ENCODE measurements at regions not wholly inside any gene's neighbourhood (a gene's known extent, or its start where the extent isn't known, plus 50 kb on each side); places are given as distances from the start of the nearest gene placed in this dataset.
"Not testable (repeated sequence)": the region's sequence is repeated elsewhere in the genome, so short reads cannot be mapped to it uniquely, and the experiment has no call there.

- H3K9me3 ChIP-seq: no peaks in the 10 kb centered on the region
- H3K4me3 ChIP-seq: no peak overlapping the region
Observed at GRCh38 chrX:93177930-93178329, 495.4 kb downstream of the NAP1L3 start.

GRCh38 chrX:93169771-93170170 lies 503.6 kb downstream of the NAP1L3 start:
- no peaks in the 10 kb centered on the region for H3K27me3 ChIP-seq
- H3K4me3 ChIP-seq: no peak overlapping the region
- no peaks in the 10 kb centered on the region for H3K9me3 ChIP-seq
- no peaks in the 10 kb centered on the region for H3K36me3 ChIP-seq
- no peak for DNase-seq

More at GRCh38 chrX:93177930-93178329, 495.4 kb downstream of the NAP1L3 start:
- H3K36me3 ChIP-seq: no peaks in the 10 kb centered on the region
- DNase-seq: no peak
- H3K27me3 ChIP-seq: no peaks in the 10 kb centered on the region

- Histone ChIP-seq H3K4me3 (no peak overlapping the region), H3K9me3 (no peaks in the 10 kb centered on the region), H3K27me3 (no peaks in the 10 kb centered on the region), H3K36me3 (no peaks in the 10 kb centered on the region)
- no peak for DNase-seq
Observed at GRCh38 chrX:93120805-93121204, 552.6 kb downstream of the NAP1L3 start.

GRCh38 chrX:93103353-93104067 lies 569.9 kb downstream of the NAP1L3 start:
- DNase-seq, H3K27me3 ChIP-seq: not testable (repeated sequence)

GRCh38 chrX:93095535-93095934 lies 577.8 kb downstream of the NAP1L3 start:
- not testable (repeated sequence) for H3K36me3 ChIP-seq, H3K27me3 ChIP-seq, H3K9me3 ChIP-seq, DNase-seq, H3K4me3 ChIP-seq

More at GRCh38 chrX:93103353-93104067, 569.9 kb downstream of the NAP1L3 start:
- H3K36me3 ChIP-seq, H3K9me3 ChIP-seq, H3K4me3 ChIP-seq: not testable (repeated sequence)

- not testable (repeated sequence) for DNase-seq, H3K36me3 ChIP-seq, H3K9me3 ChIP-seq, H3K27me3 ChIP-seq, H3K4me3 ChIP-seq
Observed at GRCh38 chrX:93078906-93079305, 594.5 kb downstream of the NAP1L3 start.

GRCh38 chrX:93055264-93055663 lies 618.1 kb downstream of the NAP1L3 start:
- H3K27me3 ChIP-seq, H3K9me3 ChIP-seq, DNase-seq, H3K36me3 ChIP-seq, H3K4me3 ChIP-seq: not testable (repeated sequence)

GRCh38 chrX:93019841-93020240 lies 653.5 kb downstream of the NAP1L3 start:
- DNase-seq: peak; percentile 12
- not testable (repeated sequence) for H3K4me3 ChIP-seq, H3K36me3 ChIP-seq, H3K27me3 ChIP-seq, H3K9me3 ChIP-seq

GRCh38 chrX:93014481-93015030 lies 658.8 kb downstream of the NAP1L3 start:
- not testable (repeated sequence) for H3K27me3 ChIP-seq, H3K9me3 ChIP-seq, H3K4me3 ChIP-seq, DNase-seq, H3K36me3 ChIP-seq
